ENCODE measurements at regions not wholly inside any gene's neighbourhood (a gene's known extent, or its start where the extent isn't known, plus 50 kb on each side); places are given as distances from the start of the nearest gene placed in this dataset.

GRCh38 chr20:52454660-52455059 lies 263.1 kb upstream of the ZFP64 start:
- H3K4me3 ChIP-seq (replicated peaks; ENCODE audit: low read depth, low read length): no peak overlapping the region
- TF ChIP-seq CTCF (IDR thresholded peaks at IDR 0.05; ENCODE audit: low read depth, low read length, missing control alignments): no peak
- no peak for DNase-seq (ENCODE audit: extremely low read depth, low read depth)

GRCh38 chr20:52448513-52449232 lies 257.1 kb upstream of the ZFP64 start:
- no peak for DNase-seq (ENCODE audit: extremely low read depth, low read depth)
- H3K4me3 ChIP-seq (replicated peaks; ENCODE audit: low read depth, low read length): no peak overlapping the region
- TF ChIP-seq CTCF (IDR thresholded peaks at IDR 0.05; ENCODE audit: low read depth, low read length, missing control alignments): no peak

DNA sequence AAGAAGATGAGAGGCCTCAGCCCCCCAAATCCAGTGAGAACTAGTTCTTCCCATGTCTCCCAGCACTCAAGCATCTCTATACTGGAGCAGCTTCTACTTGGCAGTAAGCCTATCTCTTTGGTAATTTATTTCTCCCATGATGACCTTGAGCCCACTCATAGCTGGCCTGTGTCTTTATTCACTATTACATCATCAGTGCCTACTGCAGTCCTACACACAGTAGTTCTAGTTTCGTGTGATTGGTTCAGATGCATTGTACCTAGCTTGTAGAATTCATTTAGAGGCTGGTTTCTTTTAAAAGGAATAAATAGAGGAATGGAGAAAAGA lies 255.6 kb upstream of the ZFP64 start:
- no peak overlapping the region for H3K4me3 ChIP-seq (replicated peaks; ENCODE audit: low read depth, low read length)
- TF ChIP-seq CTCF (IDR thresholded peaks at IDR 0.05; ENCODE audit: low read depth, low read length, missing control alignments): no peak
- no peak for DNase-seq (ENCODE audit: extremely low read depth, low read depth)

GRCh38 chr20:52446421-52447224 lies 255.0 kb upstream of the ZFP64 start:
- no peak for DNase-seq (ENCODE audit: extremely low read depth, low read depth)
- TF ChIP-seq CTCF (IDR thresholded peaks at IDR 0.05; ENCODE audit: low read depth, low read length, missing control alignments): no peak
- H3K4me3 ChIP-seq (replicated peaks; ENCODE audit: low read depth, low read length): no peak overlapping the region

- no peak for TF ChIP-seq CTCF (IDR thresholded peaks at IDR 0.05; ENCODE audit: low read depth, low read length, missing control alignments)
- no peak for DNase-seq (ENCODE audit: extremely low read depth, low read depth)
- H3K4me3 ChIP-seq (replicated peaks; ENCODE audit: low read depth, low read length): no peak overlapping the region
These were observed 252.9 kb upstream of the ZFP64 start for GRCh38 chr20:52444455-52444854.

GRCh38 chr20:52443874-52444273 lies 252.3 kb upstream of the ZFP64 start:
- DNase-seq (ENCODE audit: extremely low read depth, low read depth): no peak
- H3K4me3 ChIP-seq (replicated peaks; ENCODE audit: low read depth, low read length): no peak overlapping the region
- TF ChIP-seq CTCF (IDR thresholded peaks at IDR 0.05; ENCODE audit: low read depth, low read length, missing control alignments): no peak

All from HFF-Myc (cell line).